ENCODE measurements at regions not wholly inside any gene's neighbourhood (a gene's known extent, or its start where the extent isn't known, plus 50 kb on each side); places are given as distances from the start of the nearest gene placed in this dataset.
"Not testable (repeated sequence)": the region's sequence is repeated elsewhere in the genome, so short reads cannot be mapped to it uniquely, and the experiment has no call there.

GRCh38 chr5:92823551-92823950 is 757.5 kb downstream of the NR2F1-AS1 start:
- not testable (repeated sequence) for DNase-seq

GRCh38 chr5:92822183-92822582 is 758.8 kb downstream of the NR2F1-AS1 start:
- in situ Hi-C loops (cut with MboI; ENCODE audit: low pct_unique_long_range_greater_than_20kb, low sequenced_read_pairs): no loop called here
- no peak for DNase-seq

More at GRCh38 chr5:92823551-92823950, 757.5 kb downstream of the NR2F1-AS1 start:
- in situ Hi-C loops (cut with MboI; ENCODE audit: low pct_unique_long_range_greater_than_20kb, low sequenced_read_pairs): not testable (repeated sequence)

- in situ Hi-C loops (cut with MboI; ENCODE audit: low pct_unique_long_range_greater_than_20kb, low sequenced_read_pairs): no loop called here
These were observed 771.1 kb downstream of the NR2F1-AS1 start for GRCh38 chr5:92809855-92810465.

GRCh38 chr5:92808474-92808873 is 772.5 kb downstream of the NR2F1-AS1 start:
- no peak for DNase-seq
- in situ Hi-C loops (cut with MboI; ENCODE audit: low pct_unique_long_range_greater_than_20kb, low sequenced_read_pairs): no loop called here

More at GRCh38 chr5:92809855-92810465, 771.1 kb downstream of the NR2F1-AS1 start:
- no peak for DNase-seq

GRCh38 chr5:92807085-92807484 is 773.9 kb downstream of the NR2F1-AS1 start:
- in situ Hi-C loops (cut with MboI; ENCODE audit: low pct_unique_long_range_greater_than_20kb, low sequenced_read_pairs): no loop called here
- no peak for DNase-seq

GRCh38 chr5:92805446-92805845 is 775.6 kb downstream of the NR2F1-AS1 start:
- in situ Hi-C loops (cut with MboI; ENCODE audit: low pct_unique_long_range_greater_than_20kb, low sequenced_read_pairs): no loop called here
- DNase-seq: no peak

- DNase-seq: no peak
- in situ Hi-C loops (cut with MboI; ENCODE audit: low pct_unique_long_range_greater_than_20kb, low sequenced_read_pairs): no loop called here
These were observed 779.1 kb downstream of the NR2F1-AS1 start for GRCh38 chr5:92801911-92802310.

GRCh38 chr5:92800365-92800764 is 780.7 kb downstream of the NR2F1-AS1 start:
- DNase-seq: no peak
- in situ Hi-C loops (cut with MboI; ENCODE audit: low pct_unique_long_range_greater_than_20kb, low sequenced_read_pairs): no loop called here

GRCh38 chr5:92795633-92796032 is 785.4 kb downstream of the NR2F1-AS1 start:
- no peak for DNase-seq
- in situ Hi-C loops (cut with MboI; ENCODE audit: low pct_unique_long_range_greater_than_20kb, low sequenced_read_pairs): no loop called here

GRCh38 chr5:92780057-92780456 is 801.0 kb downstream of the NR2F1-AS1 start:
- in situ Hi-C loops (cut with MboI; ENCODE audit: low pct_unique_long_range_greater_than_20kb, low sequenced_read_pairs): no loop called here
- no peak for DNase-seq

GRCh38 chr5:92779536-92779935 is 801.5 kb downstream of the NR2F1-AS1 start:
- in situ Hi-C loops (cut with MboI; ENCODE audit: low pct_unique_long_range_greater_than_20kb, low sequenced_read_pairs): no loop called here
- no peak for DNase-seq

- DNase-seq: no peak
- in situ Hi-C loops (cut with MboI; ENCODE audit: low pct_unique_long_range_greater_than_20kb, low sequenced_read_pairs): no loop called here
These were observed 802.8 kb downstream of the NR2F1-AS1 start for GRCh38 chr5:92778261-92778660.

- no peak for DNase-seq
- in situ Hi-C loops (cut with MboI; ENCODE audit: low pct_unique_long_range_greater_than_20kb, low sequenced_read_pairs): no loop called here
These were observed 803.6 kb downstream of the NR2F1-AS1 start for GRCh38 chr5:92777421-92777820.

GRCh38 chr5:92775711-92776615 is 805.1 kb downstream of the NR2F1-AS1 start:
- in situ Hi-C loops (cut with MboI; ENCODE audit: low pct_unique_long_range_greater_than_20kb, low sequenced_read_pairs): no loop called here
- DNase-seq: no peak

GRCh38 chr5:92769978-92770377 is 811.0 kb downstream of the NR2F1-AS1 start:
- no peak for DNase-seq
- in situ Hi-C loops (cut with MboI; ENCODE audit: low pct_unique_long_range_greater_than_20kb, low sequenced_read_pairs): no loop called here

GRCh38 chr5:92761585-92761984 is 819.4 kb downstream of the NR2F1-AS1 start:
- DNase-seq: no peak
- in situ Hi-C loops (cut with MboI; ENCODE audit: low pct_unique_long_range_greater_than_20kb, low sequenced_read_pairs): no loop called here

GRCh38 chr5:92760550-92760949 is 820.5 kb downstream of the NR2F1-AS1 start:
- in situ Hi-C loops (cut with MboI; ENCODE audit: low pct_unique_long_range_greater_than_20kb, low sequenced_read_pairs): no loop called here
- DNase-seq: no peak

- in situ Hi-C loops (cut with MboI; ENCODE audit: low pct_unique_long_range_greater_than_20kb, low sequenced_read_pairs): no loop called here
- no peak for DNase-seq
These were observed 822.5 kb downstream of the NR2F1-AS1 start for GRCh38 chr5:92758552-92758951.

- in situ Hi-C loops (cut with MboI; ENCODE audit: low pct_unique_long_range_greater_than_20kb, low sequenced_read_pairs): no loop called here
- no peak for DNase-seq
These were observed 831.1 kb downstream of the NR2F1-AS1 start for GRCh38 chr5:92749943-92750342.

GRCh38 chr5:92748072-92748676 is 832.8 kb downstream of the NR2F1-AS1 start:
- in situ Hi-C loops (cut with MboI; ENCODE audit: low pct_unique_long_range_greater_than_20kb, low sequenced_read_pairs): no loop called here
- DNase-seq: no peak

All from KBM-7 (cell line).